K562 (cell line): ENCODE measurements at regions not wholly inside any gene's neighbourhood (a gene's known extent, or its start where the extent isn't known, plus 50 kb on each side); places are given as distances from the start of the nearest gene placed in this dataset.

Source experiments
- BMI1 ChIP-seq: fragments of 150-350 bp; IDR thresholded peaks from 2 replicates; pipeline ENCODE4 v1.6.1; 2014; ENCODE audit warnings: low read length
- CREB1 ChIP-seq, 2 experiments: sonication (generic) in 1 of 2; formaldehyde crosslinking in 1 of 2; IDR thresholded peaks; 2 replicates each; pipeline versions ENCODE4 v1.6.1 to v1.8.0; 2012 to 2022; ENCODE audit warnings: inconsistent platforms in 1 of 2, mild to moderate bottlenecking in 1 of 2, missing genetic modification reagents in 1 of 2, moderate library complexity in 1 of 2
- CSDE1 ChIP-seq, 2 experiments: fragments of 450-650 bp; IDR thresholded peaks; 2 replicates each; pipeline ENCODE4 v1.6.1; 2016; ENCODE audit warnings: mild to moderate bottlenecking in 1 of 2
- DIDO1 ChIP-seq: fragments of 450-650 bp; IDR thresholded peaks from 2 replicates; pipeline ENCODE4 v1.6.1; 2016; ENCODE audit warnings: low read depth, missing biosample characterization, missing genetic modification characterization
- EGR1 ChIP-seq: fragments of 450-650 bp; conservative IDR thresholded peaks from 2 replicates; pipeline ENCODE4 v1.6.1; 2017; ENCODE audit warnings: mild to moderate bottlenecking
- L3MBTL2 ChIP-seq: fragments of 450-650 bp; IDR thresholded peaks from 2 replicates; pipeline ENCODE4 v1.6.1; 2016; ENCODE audit warnings: mild to moderate bottlenecking, moderate library complexity
- LCOR ChIP-seq: sonication (generic); formaldehyde crosslinking; IDR thresholded peaks from 2 replicates; pipeline ENCODE4 v1.8.0; 2022; ENCODE audit warnings: mild to moderate bottlenecking, missing genetic modification reagents
- NR2C2 ChIP-seq, 2 experiments: fragments of 200-800 bp in 1 of 2; sonication (Bioruptor generic) in 1 of 2; sonication (generic) in 1 of 2; formaldehyde crosslinking in 1 of 2; IDR thresholded peaks; 2 replicates each; pipeline versions ENCODE4 v1.6.1 to v1.8.0; 2016 to 2022; ENCODE audit warnings: mild to moderate bottlenecking in 1 of 2, missing compliant biosample characterization in 1 of 2, missing genetic modification characterization in 1 of 2, missing genetic modification reagents in 1 of 2
- POLR2G ChIP-seq: fragments of 200-400 bp; formaldehyde crosslinking; IDR thresholded peaks from 2 replicates; pipeline ENCODE4 v1.6.1; 2017; ENCODE audit warnings: low read depth, mild to moderate bottlenecking, antibody characterized with exemption, low read length, moderate library complexity
- RAD51 ChIP-seq: fragments of 450-650 bp; IDR thresholded peaks from 2 replicates; pipeline ENCODE4 v1.7.1; 2016; ENCODE audit warnings: low read depth, mild to moderate bottlenecking, borderline replicate concordance
- RBBP5 ChIP-seq: fragments of 200-600 bp; sonication (generic); IDR thresholded peaks from 2 replicates; pipeline ENCODE4 v1.6.1; 2012; ENCODE audit warnings: borderline replicate concordance, mild to moderate bottlenecking, low read length, control low read depth, inconsistent platforms; ENCODE audit not compliant: insufficient read depth, poor library complexity, severe bottlenecking
- RBM25 ChIP-seq: fragments of 200-400 bp; formaldehyde crosslinking; IDR thresholded peaks from 2 replicates; pipeline ENCODE4 v1.6.1; 2018; ENCODE audit warnings: low read length, low read depth, moderate library complexity; ENCODE audit not compliant: severe bottlenecking
- RFX1 ChIP-seq: fragments of 450-650 bp; IDR thresholded peaks from 2 replicates; pipeline ENCODE4 v1.6.1; 2016; ENCODE audit warnings: mild to moderate bottlenecking, moderate library complexity
- SLC30A9 ChIP-seq: fragments of 250-450 bp; sonication (Bioruptor Pico); IDR thresholded peaks from 2 replicates; pipeline ENCODE4 v1.8.0; 2022; ENCODE audit warnings: mild to moderate bottlenecking, moderate library complexity
- SMAD1 ChIP-seq: fragments of 150-350 bp; IDR thresholded peaks from 2 replicates; pipeline ENCODE4 v1.6.1; 2014; ENCODE audit warnings: low read length, low read depth; ENCODE audit not compliant: partially characterized antibody
- TGIF2 ChIP-seq: sonication (generic); formaldehyde crosslinking; IDR thresholded peaks from 2 replicates; pipeline ENCODE4 v1.8.1; 2022; ENCODE audit warnings: mild to moderate bottlenecking, missing genetic modification reagents, moderate library complexity
- ZNF445 ChIP-seq: fragments of 250-450 bp; sonication (Bioruptor Pico); IDR thresholded peaks from 2 replicates; pipeline ENCODE4 v1.4.0; 2020; ENCODE audit warnings: low read depth, mild to moderate bottlenecking, moderate library complexity
- TF ChIP-seq, protein P1 (sequence below): fragments of 150-350 bp; conservative IDR thresholded peaks from 2 replicates; pipeline ENCODE4 v1.6.1; 2014; ENCODE audit warnings: low read length
- TF ChIP-seq, protein P2 (sequence below): sonication (generic); formaldehyde crosslinking; IDR thresholded peaks from 2 replicates; pipeline ENCODE4 v1.8.0; 2022; ENCODE audit warnings: missing genetic modification reagents, mild to moderate bottlenecking, moderate library complexity, borderline replicate concordance
- TF ChIP-seq, protein P3 (sequence below), 2 experiments: IDR thresholded peaks; 2 replicates each; pipeline ENCODE4 v1.6.1; 2011; ENCODE audit warnings: borderline replicate concordance in 1 of 2, control low read depth in 1 of 2, low read depth in 1 of 2, low read length in 1 of 2, mild to moderate bottlenecking in 1 of 2, mixed read lengths in 1 of 2, moderate library complexity in 1 of 2; ENCODE audit not compliant: insufficient read depth in 1 of 2, insufficient read length in 1 of 2, poor library complexity in 1 of 2, severe bottlenecking in 1 of 2; ENCODE audit errors: extremely low read depth in 1 of 2
- TF ChIP-seq, protein P4 (sequence below), 2 experiments: fragments of 450-650 bp; conservative IDR thresholded peaks; 2 replicates each; pipeline ENCODE4 v1.6.1; 2017; ENCODE audit warnings: mild to moderate bottlenecking in 2 of 2, moderate library complexity in 2 of 2

DNA sequence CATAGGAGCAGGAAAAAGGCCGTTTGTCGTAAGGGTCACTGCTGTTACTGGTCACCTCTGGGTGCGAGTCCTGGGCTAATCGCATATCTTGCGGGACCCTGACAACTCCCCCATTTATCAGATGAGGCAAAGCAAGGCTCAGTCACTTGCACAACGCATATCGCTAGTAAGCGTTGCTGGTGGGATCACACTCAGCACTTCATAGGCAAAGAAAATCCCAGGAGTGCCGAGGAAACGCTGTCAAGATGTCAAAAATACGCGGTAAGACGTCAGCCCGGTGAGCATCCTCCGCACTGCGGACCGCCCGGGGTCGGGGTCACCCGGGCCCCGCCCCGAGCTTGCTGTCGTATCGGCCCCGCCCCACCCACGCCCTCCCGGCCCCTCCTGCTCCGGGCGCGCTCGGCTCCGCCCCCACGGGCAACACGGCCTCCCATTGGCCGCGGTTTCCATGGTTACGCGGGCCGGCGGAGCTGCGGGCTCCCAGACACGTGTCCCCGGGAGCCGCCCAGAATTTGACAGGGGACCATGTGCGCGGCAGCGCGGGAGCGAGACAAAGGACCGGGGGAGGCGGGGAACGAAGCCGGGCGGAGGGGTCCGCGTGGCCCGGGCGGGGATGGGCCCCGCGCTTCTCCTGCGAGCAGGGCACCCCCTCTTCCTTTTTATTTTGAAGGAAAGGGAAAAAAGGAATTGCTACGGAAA, 80.2 kb upstream of the IER5L start (continued):
- peak in 1 of 2 experiments; percentile 97; a peak in 2 of 4 replicates for TF ChIP-seq CSDE1 (IDR thresholded peaks at IDR 0.05)
- peak; percentile 100 for TF ChIP-seq TGIF2 (CRISPR knock-in tag)
- no peak for TF ChIP-seq SLC30A9 (CRISPR knock-in tag)
- TF ChIP-seq L3MBTL2: peak; percentile 93
- TF ChIP-seq SMAD1: no peak
- TF ChIP-seq RBM25: peak; percentile 73
- TF ChIP-seq NR2C2 (CRISPR knock-in tag; IDR thresholded peaks at IDR 0.05): no peak
- TF ChIP-seq NR2C2 (tag; IDR thresholded peaks at IDR 0.05): peak; percentile 72
- no peak for TF ChIP-seq POLR2G
- TF ChIP-seq, protein P1, sequence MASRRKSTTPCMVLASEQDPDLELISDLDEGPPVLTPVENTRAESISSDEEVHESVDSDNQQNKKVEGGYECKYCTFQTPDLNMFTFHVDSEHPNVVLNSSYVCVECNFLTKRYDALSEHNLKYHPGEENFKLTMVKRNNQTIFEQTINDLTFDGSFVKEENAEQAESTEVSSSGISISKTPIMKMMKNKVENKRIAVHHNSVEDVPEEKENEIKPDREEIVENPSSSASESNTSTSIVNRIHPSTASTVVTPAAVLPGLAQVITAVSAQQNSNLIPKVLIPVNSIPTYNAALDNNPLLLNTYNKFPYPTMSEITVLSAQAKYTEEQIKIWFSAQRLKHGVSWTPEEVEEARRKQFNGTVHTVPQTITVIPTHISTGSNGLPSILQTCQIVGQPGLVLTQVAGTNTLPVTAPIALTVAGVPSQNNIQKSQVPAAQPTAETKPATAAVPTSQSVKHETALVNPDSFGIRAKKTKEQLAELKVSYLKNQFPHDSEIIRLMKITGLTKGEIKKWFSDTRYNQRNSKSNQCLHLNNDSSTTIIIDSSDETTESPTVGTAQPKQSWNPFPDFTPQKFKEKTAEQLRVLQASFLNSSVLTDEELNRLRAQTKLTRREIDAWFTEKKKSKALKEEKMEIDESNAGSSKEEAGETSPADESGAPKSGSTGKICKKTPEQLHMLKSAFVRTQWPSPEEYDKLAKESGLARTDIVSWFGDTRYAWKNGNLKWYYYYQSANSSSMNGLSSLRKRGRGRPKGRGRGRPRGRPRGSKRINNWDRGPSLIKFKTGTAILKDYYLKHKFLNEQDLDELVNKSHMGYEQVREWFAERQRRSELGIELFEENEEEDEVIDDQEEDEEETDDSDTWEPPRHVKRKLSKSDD: no peak
- TF ChIP-seq, protein P2, sequence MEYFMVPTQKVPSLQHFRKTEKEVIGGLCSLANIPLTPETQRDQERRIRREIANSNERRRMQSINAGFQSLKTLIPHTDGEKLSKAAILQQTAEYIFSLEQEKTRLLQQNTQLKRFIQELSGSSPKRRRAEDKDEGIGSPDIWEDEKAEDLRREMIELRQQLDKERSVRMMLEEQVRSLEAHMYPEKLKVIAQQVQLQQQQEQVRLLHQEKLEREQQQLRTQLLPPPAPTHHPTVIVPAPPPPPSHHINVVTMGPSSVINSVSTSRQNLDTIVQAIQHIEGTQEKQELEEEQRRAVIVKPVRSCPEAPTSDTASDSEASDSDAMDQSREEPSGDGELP (CRISPR knock-in tag): peak; percentile 75
- peak; percentile 60; the same call in 1 of the 2 replicates for TF ChIP-seq LCOR
- TF ChIP-seq, protein P3, sequence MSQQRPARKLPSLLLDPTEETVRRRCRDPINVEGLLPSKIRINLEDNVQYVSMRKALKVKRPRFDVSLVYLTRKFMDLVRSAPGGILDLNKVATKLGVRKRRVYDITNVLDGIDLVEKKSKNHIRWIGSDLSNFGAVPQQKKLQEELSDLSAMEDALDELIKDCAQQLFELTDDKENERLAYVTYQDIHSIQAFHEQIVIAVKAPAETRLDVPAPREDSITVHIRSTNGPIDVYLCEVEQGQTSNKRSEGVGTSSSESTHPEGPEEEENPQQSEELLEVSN (IDR thresholded peaks at IDR 0.05; ENCODE audit: borderline replicate concordance in 1 of 2, extremely low read depth in 1 of 2, insufficient read depth in 1 of 2, insufficient read length in 1 of 2, low read depth in 1 of 2, low read length in 1 of 2, poor library complexity in 1 of 2, severe bottlenecking in 1 of 2): peak; percentile 96 to 99
- TF ChIP-seq RBBP5: no peak
- no peak for TF ChIP-seq DIDO1
- TF ChIP-seq CREB1 (IDR thresholded peaks at IDR 0.05): peak; percentile 77
- peak; percentile 67; the same call in 1 of the 2 replicates for TF ChIP-seq CREB1 (CRISPR knock-in tag; IDR thresholded peaks at IDR 0.05)
- peak; percentile 99 for TF ChIP-seq RFX1
- TF ChIP-seq RAD51: 0 out of 2 replicates have a peak, but pooled peaks have one; percentile 40
- no peak for TF ChIP-seq ZNF445 (CRISPR knock-in tag)
- TF ChIP-seq BMI1: peak; percentile 73
- TF ChIP-seq, protein P4, sequence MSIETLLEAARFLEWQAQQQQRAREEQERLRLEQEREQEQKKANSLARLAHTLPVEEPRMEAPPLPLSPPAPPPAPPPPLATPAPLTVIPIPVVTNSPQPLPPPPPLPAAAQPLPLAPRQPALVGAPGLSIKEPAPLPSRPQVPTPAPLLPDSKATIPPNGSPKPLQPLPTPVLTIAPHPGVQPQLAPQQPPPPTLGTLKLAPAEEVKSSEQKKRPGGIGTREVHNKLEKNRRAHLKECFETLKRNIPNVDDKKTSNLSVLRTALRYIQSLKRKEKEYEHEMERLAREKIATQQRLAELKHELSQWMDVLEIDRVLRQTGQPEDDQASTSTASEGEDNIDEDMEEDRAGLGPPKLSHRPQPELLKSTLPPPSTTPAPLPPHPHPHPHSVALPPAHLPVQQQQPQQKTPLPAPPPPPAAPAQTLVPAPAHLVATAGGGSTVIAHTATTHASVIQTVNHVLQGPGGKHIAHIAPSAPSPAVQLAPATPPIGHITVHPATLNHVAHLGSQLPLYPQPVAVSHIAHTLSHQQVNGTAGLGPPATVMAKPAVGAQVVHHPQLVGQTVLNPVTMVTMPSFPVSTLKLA (conservative IDR thresholded peaks at IDR 0.05): peak; percentile 100
- peak; percentile 82 for TF ChIP-seq EGR1
